IPS-18a (cell line): ENCODE measurements at regions not wholly inside any gene's neighbourhood (a gene's known extent, or its start where the extent isn't known, plus 50 kb on each side); places are given as distances from the start of the nearest gene placed in this dataset.

Experiments
- H3K27ac ChIP-seq: one replicate; pipeline ENCODE4 v1.5.1; 2013; ENCODE audit warnings: low read length
- H3K27me3 ChIP-seq: one replicate; pipeline ENCODE4 v1.6.1; 2013; ENCODE audit warnings: mild to moderate bottlenecking, low read length; ENCODE audit not compliant: control insufficient read depth, insufficient read depth
- H3K36me3 ChIP-seq: one replicate; pipeline ENCODE4 v1.6.1; 2013; ENCODE audit warnings: low read depth, low read length; ENCODE audit not compliant: control insufficient read depth
- H3K4me1 ChIP-seq: one replicate; pipeline ENCODE4 v1.6.1; 2013; ENCODE audit warnings: low read depth, low read length; ENCODE audit not compliant: control insufficient read depth
- H3K4me3 ChIP-seq: one replicate; pipeline ENCODE4 v1.5.1; 2013; ENCODE audit warnings: low read length
- H3K9ac ChIP-seq: one replicate; pipeline ENCODE4 v1.6.1; 2013; ENCODE audit warnings: mild to moderate bottlenecking, low read length, moderate library complexity
- H3K9me3 ChIP-seq: one replicate; pipeline ENCODE4 v1.6.1; 2013; ENCODE audit warnings: low read depth, low read length; ENCODE audit not compliant: control insufficient read depth

GRCh38 chr3:21859124-21860081, 108.4 kb upstream of the ZNF385D start:
- H3K4me3 ChIP-seq: no peak overlapping the region
- H3K4me1 ChIP-seq: no peaks in the 10 kb centered on the region
- H3K27ac ChIP-seq: no peak overlapping the region
- H3K27me3 ChIP-seq: no peaks in the 10 kb centered on the region
- H3K9me3 ChIP-seq: no peaks in the 10 kb centered on the region
- no peaks in the 10 kb centered on the region for H3K36me3 ChIP-seq
- no peak overlapping the region for H3K9ac ChIP-seq

DNA sequence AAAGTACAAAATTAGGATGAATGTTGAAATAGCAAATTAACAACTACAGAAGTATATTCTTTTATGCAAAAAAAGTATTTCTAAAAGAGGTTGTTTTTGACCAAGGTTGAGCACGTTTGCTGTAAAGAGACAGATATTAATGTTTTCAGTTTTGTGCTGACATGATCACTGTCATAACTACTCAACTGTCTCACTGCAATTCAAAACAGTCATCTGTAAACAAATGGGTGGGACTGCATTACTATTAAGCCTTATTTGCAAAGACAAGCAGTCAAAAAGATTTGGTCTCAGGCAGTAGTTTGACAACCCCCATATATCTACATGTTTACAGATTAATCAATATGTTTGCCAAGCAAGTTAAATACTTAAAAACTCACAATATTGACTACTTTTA, 109.1 kb upstream of the ZNF385D start:
- no peaks in the 10 kb centered on the region for H3K9me3 ChIP-seq

DNA sequence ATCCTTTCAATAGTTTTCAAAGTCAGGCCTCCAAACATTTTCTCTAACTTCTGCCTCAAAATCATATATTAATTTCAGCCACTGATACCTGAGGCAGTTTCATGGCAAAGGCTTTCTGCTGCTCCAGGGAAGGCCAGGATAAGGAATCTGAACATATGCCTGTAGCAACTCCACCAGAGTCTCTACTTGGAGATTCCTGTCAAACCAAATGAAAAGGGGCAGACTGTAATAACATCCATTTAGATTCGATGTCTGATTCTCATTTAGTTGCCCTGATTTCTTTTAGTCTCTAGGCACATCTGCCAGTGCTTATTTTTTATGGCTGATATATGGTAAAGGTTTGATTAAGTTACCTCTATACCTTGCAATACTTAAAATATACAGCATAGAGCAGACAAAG, 109.6 kb upstream of the ZNF385D start:
- no peaks in the 10 kb centered on the region for H3K9me3 ChIP-seq
- no peaks in the 10 kb centered on the region for H3K36me3 ChIP-seq
- H3K4me3 ChIP-seq: no peak overlapping the region
- no peaks in the 10 kb centered on the region for H3K4me1 ChIP-seq
- no peak overlapping the region for H3K9ac ChIP-seq
- H3K27me3 ChIP-seq: no peaks in the 10 kb centered on the region
- H3K27ac ChIP-seq: no peak overlapping the region

More for the DNA sequence above, 109.1 kb upstream of the ZNF385D start:
- H3K4me1 ChIP-seq: no peaks in the 10 kb centered on the region
- H3K4me3 ChIP-seq: no peak overlapping the region
- no peak overlapping the region for H3K9ac ChIP-seq
- H3K27ac ChIP-seq: no peak overlapping the region
- no peaks in the 10 kb centered on the region for H3K36me3 ChIP-seq
- H3K27me3 ChIP-seq: no peaks in the 10 kb centered on the region

DNA sequence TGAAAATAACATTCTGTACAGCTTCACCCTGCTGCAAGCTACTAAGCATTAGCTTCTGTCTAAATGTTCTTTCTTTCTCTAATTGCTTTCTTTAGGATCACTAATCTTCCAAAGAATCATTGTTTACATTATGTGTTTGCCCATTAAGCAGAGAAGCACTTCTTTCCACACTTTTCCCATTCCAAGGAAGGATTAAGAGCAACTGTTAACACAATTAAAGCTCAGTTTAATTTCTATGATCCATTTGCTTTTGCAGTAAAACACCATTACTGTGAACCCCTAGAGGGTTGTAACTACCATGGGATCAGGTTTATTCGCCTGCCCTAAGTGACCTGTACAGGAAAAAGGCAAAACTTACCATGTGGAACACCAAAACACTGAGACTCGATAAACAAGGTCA, 125.8 kb upstream of the ZNF385D start:
- Histone ChIP-seq H3K9ac (no peak overlapping the region), H3K27ac (no peak overlapping the region), H3K27me3 (no peaks in the 10 kb centered on the region), H3K4me3 (no peak overlapping the region), H3K36me3 (no peaks in the 10 kb centered on the region), H3K9me3 (peaks cover 5% of the 10 kb centered on the region), H3K4me1 (no peaks in the 10 kb centered on the region)

GRCh38 chr3:21877214-21877754, 126.3 kb upstream of the ZNF385D start:
- Histone ChIP-seq H3K36me3 (no peaks in the 10 kb centered on the region), H3K9me3 (peaks cover 5% of the 10 kb centered on the region), H3K4me1 (no peaks in the 10 kb centered on the region), H3K4me3 (no peak overlapping the region), H3K27me3 (no peaks in the 10 kb centered on the region), H3K9ac (no peak overlapping the region), H3K27ac (no peak overlapping the region)

DNA sequence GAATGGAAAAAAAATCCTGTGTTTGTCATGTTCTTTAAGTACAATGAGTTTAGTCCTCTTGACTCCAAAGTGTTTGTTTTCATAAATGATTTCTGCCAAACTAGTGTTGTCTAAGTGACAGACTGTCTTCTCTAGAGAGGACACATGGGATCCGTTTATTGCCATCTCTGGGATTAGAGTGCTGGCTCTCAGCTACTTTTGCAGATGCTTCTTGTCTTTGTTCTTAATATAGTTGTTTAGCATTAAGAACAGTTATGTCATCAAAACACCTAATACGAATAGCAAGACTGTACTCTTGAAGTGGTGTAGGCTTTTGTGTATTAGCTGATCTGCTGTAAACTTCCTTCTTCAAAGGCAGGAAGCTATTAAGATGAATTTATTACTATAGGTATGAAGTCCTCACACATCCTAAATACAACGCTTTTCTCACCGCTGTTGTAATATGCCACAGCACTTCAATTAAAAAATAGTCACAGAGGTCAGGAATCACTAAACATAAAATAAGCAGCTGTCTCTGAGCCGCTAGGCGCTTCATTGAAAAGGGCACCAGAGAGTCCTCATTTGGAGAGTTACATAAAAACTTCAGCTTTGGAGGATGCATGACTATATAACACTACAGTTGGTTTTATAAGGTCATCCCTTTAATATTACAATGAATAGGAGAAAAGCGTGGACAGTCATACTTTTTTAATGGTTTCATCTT, 128.3 kb upstream of the ZNF385D start:
- H3K4me3 ChIP-seq: no peak overlapping the region
- H3K9ac ChIP-seq: no peak overlapping the region
- no peaks in the 10 kb centered on the region for H3K4me1 ChIP-seq
- no peaks in the 10 kb centered on the region for H3K27me3 ChIP-seq
- no peaks in the 10 kb centered on the region for H3K36me3 ChIP-seq
- H3K9me3 ChIP-seq: peaks cover 4% of the 10 kb centered on the region
- H3K27ac ChIP-seq: no peak overlapping the region

GRCh38 chr3:21888656-21889055, 137.6 kb upstream of the ZNF385D start:
- Histone ChIP-seq H3K9me3 (no peaks in the 10 kb centered on the region), H3K27ac (no peak overlapping the region), H3K4me3 (no peak overlapping the region), H3K27me3 (no peaks in the 10 kb centered on the region), H3K4me1 (no peaks in the 10 kb centered on the region), H3K9ac (no peak overlapping the region), H3K36me3 (no peaks in the 10 kb centered on the region)

- H3K4me1 ChIP-seq: no peaks in the 10 kb centered on the region
- no peaks in the 10 kb centered on the region for H3K9me3 ChIP-seq
- no peaks in the 10 kb centered on the region for H3K36me3 ChIP-seq
Measured at GRCh38 chr3:21889166-21889565, 138.2 kb upstream of the ZNF385D start.

GRCh38 chr3:21892104-21892503, 141.1 kb upstream of the ZNF385D start:
- Histone ChIP-seq H3K9ac (no peak overlapping the region), H3K27me3 (no peaks in the 10 kb centered on the region)

More at GRCh38 chr3:21889166-21889565, 138.2 kb upstream of the ZNF385D start:
- no peak overlapping the region for H3K27ac ChIP-seq
- H3K4me3 ChIP-seq: no peak overlapping the region
- no peaks in the 10 kb centered on the region for H3K27me3 ChIP-seq
- no peak overlapping the region for H3K9ac ChIP-seq

DNA sequence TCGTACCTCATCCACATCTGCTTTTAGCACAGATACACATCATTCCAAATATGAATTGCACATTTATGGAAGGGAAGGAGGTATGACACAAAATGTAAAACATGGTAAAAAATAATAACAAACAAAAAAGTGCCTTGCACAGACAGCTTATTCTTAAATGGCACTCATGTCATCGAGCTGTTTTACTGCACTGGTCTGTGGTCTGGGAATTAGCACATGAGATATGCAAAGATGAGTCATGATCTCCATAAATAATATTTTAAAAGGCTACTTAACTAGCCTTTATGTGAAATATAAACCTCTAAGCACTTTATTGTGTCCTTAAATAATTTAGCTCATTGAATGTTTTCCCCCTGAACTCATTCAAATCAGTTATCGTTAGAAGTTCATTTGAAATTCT, 142.2 kb upstream of the ZNF385D start:
- Histone ChIP-seq H3K9me3 (no peaks in the 10 kb centered on the region), H3K9ac (no peak overlapping the region), H3K4me3 (no peak overlapping the region), H3K4me1 (no peaks in the 10 kb centered on the region), H3K27me3 (no peaks in the 10 kb centered on the region), H3K27ac (no peak overlapping the region), H3K36me3 (no peaks in the 10 kb centered on the region)

More at GRCh38 chr3:21892104-21892503, 141.1 kb upstream of the ZNF385D start:
- H3K36me3 ChIP-seq: no peaks in the 10 kb centered on the region
- no peaks in the 10 kb centered on the region for H3K9me3 ChIP-seq
- no peaks in the 10 kb centered on the region for H3K4me1 ChIP-seq
- H3K4me3 ChIP-seq: no peak overlapping the region
- no peak overlapping the region for H3K27ac ChIP-seq

- H3K9ac ChIP-seq: no peak overlapping the region
Measured at GRCh38 chr3:21894459-21895340, 143.7 kb upstream of the ZNF385D start.

More at GRCh38 chr3:21894459-21895340, 143.7 kb upstream of the ZNF385D start:
- Histone ChIP-seq H3K27me3 (no peaks in the 10 kb centered on the region), H3K27ac (no peak overlapping the region), H3K4me3 (no peak overlapping the region), H3K4me1 (no peaks in the 10 kb centered on the region), H3K36me3 (no peaks in the 10 kb centered on the region), H3K9me3 (no peaks in the 10 kb centered on the region)
